Transverse colon (tissue), 4 donors: ENCODE measurements at regions not wholly inside any gene's neighbourhood (a gene's known extent, or its start where the extent isn't known, plus 50 kb on each side); places are given as distances from the start of the nearest gene placed in this dataset.

Source experiments
- EP300 ChIP-seq: sonication (generic); formaldehyde crosslinking; IDR thresholded peaks from one replicate; pipeline ENCODE4 v1.6.1; 2017; ENCODE audit warnings: antibody characterized with exemption, low read depth
- POLR2A ChIP-seq: fragments of 450-650 bp; IDR thresholded peaks from one replicate; pipeline ENCODE4 v1.6.1; 2016; ENCODE audit warnings: antibody characterized with exemption, mild to moderate bottlenecking, moderate library complexity
- POLR2AphosphoS5 ChIP-seq, 3 donors: sonication (generic); formaldehyde crosslinking; IDR thresholded peaks; one replicate each; pipeline ENCODE4 v1.6.1; 2016; ENCODE audit warnings: antibody characterized with exemption in 3 of 3
- TF ChIP-seq, protein P1 (sequence below), 5 experiments: fragments of 200-600 bp in 3 of 5; fragments of 450-650 bp in 2 of 5; sonication (generic) in 3 of 5; IDR thresholded peaks; 1 replicate in 2 of 5; 2 replicates in 3 of 5; pipeline ENCODE4 v1.5.1; 2016 to 2017; ENCODE audit warnings: antibody characterized with exemption in 5 of 5, inconsistent platforms in 3 of 5, mild to moderate bottlenecking in 2 of 5, moderate library complexity in 1 of 5

- TF ChIP-seq POLR2A: no peak
- TF ChIP-seq, protein P1, sequence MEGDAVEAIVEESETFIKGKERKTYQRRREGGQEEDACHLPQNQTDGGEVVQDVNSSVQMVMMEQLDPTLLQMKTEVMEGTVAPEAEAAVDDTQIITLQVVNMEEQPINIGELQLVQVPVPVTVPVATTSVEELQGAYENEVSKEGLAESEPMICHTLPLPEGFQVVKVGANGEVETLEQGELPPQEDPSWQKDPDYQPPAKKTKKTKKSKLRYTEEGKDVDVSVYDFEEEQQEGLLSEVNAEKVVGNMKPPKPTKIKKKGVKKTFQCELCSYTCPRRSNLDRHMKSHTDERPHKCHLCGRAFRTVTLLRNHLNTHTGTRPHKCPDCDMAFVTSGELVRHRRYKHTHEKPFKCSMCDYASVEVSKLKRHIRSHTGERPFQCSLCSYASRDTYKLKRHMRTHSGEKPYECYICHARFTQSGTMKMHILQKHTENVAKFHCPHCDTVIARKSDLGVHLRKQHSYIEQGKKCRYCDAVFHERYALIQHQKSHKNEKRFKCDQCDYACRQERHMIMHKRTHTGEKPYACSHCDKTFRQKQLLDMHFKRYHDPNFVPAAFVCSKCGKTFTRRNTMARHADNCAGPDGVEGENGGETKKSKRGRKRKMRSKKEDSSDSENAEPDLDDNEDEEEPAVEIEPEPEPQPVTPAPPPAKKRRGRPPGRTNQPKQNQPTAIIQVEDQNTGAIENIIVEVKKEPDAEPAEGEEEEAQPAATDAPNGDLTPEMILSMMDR (IDR thresholded peaks at IDR 0.05): no peak
- TF ChIP-seq POLR2AphosphoS5 (IDR thresholded peaks at IDR 0.05): no peak
- TF ChIP-seq EP300: no peak
Measured at GRCh38 chr1:113286156-113286555, 104.2 kb upstream of the MAGI3 start.
